ENCODE measurements at regions not wholly inside any gene's neighbourhood (a gene's known extent, or its start where the extent isn't known, plus 50 kb on each side); places are given as distances from the start of the nearest gene placed in this dataset.

DNA sequence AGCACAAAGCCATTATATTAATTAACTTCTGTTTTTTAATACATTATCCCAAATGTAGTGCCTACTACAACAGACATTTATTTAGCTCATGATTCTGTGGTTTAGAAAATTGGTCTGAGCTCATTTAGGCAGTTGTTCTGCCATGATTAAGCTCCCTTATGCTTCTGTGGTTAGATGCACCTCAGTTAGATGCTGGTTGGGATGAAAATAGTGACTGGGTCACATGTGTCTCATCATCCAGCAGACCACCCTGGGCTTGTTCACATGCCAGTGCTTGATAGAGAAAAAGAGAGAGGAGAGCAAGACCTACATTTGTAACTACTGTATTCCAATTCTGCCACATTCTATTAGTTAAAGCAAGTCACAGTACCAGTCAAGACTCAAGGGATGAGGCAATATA lies 376.4 kb upstream of the GNPDA2 start:
- H3K4me3 ChIP-seq (ENCODE audit: low read length), result no peak overlapping the region
- no peaks in the 10 kb centered on the region for H3K36me3 ChIP-seq (ENCODE audit: insufficient read depth, low read depth, low read length)
- no peaks in the 10 kb centered on the region for H3K27me3 ChIP-seq (ENCODE audit: insufficient read depth, low read length)
- H3K27ac ChIP-seq (ENCODE audit: low read length), result no peak overlapping the region
- H3K4me1 ChIP-seq (ENCODE audit: insufficient read depth, low read length), result no peaks in the 10 kb centered on the region
- H3K9ac ChIP-seq (ENCODE audit: low read depth, low read length), result no peak overlapping the region
- H3K9me3 ChIP-seq (ENCODE audit: insufficient read depth, low read depth, low read length), result no peaks in the 10 kb centered on the region; the same call in 1 of the 2 replicates

DNA sequence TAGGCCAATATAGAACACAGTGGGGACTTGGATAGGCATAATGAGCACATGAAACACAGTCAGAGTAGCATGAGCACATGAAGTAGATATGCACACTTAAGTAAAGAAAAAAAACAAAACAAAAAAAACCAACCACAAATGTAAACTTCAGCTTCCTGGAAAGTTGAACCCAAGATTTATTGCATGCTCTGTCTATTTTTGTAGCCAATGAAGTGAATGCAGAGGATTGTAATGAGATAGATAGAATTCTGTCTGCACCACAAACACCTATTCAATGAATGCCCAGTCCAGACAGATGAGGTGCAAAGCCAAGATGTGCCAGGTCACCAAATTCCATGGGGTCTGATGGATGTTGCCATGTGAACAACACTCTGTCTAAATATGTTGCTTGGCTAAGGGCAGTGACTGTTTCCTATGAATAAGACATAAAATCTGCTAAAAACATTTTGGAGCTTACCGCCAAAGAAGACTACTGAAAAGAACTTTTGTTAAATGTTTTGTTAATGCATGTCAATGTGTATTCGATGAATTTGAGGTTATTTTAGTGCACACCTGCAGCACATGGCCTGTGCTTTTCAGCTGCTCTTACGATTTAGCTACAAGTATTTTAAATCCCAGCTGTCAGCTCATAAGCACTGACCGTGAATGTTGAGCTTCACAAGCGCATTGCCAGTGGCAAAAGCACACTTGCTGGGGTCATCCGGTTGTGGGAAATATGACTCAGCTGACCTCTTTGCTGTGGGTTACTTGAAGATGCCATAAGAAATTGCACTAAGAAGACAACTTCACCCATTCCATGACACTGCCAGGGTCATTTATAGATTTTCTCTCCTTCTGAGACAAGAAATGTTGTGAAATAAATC lies 374.8 kb upstream of the GNPDA2 start:
- Histone ChIP-seq H3K9ac (ENCODE audit: low read depth, low read length) (no peak overlapping the region), H3K36me3 (ENCODE audit: insufficient read depth, low read depth, low read length) (no peaks in the 10 kb centered on the region), H3K9me3 (ENCODE audit: insufficient read depth, low read depth, low read length) (no peaks in the 10 kb centered on the region; the same call in 1 of the 2 replicates), H3K4me1 (ENCODE audit: insufficient read depth, low read length) (no peaks in the 10 kb centered on the region), H3K27ac (ENCODE audit: low read length) (no peak overlapping the region), H3K27me3 (ENCODE audit: insufficient read depth, low read length) (no peaks in the 10 kb centered on the region), H3K4me3 (ENCODE audit: low read length) (no peak overlapping the region)

DNA sequence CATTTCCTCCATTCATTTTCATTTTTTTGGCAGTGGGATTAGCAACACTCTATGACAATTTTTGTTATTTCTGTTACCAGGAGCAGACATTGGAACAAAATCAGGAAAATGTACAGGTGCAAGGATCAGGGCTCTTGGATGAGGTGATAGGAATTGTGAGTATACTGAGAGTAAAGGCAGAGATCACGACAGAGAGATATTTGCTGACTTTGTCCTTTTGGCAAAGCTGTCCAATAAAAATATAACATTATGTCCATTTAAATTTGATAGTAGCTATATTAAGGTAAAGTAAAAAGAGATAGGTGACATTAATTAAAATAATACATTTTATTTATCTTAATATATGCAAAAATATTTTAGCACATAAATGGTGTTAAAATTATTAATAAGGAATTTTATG lies 373.1 kb upstream of the GNPDA2 start:
- H3K9me3 ChIP-seq (ENCODE audit: insufficient read depth, low read depth, low read length), result no peaks in the 10 kb centered on the region; the same call in 1 of the 2 replicates
- H3K4me3 ChIP-seq (ENCODE audit: low read length), result no peak overlapping the region
- H3K27ac ChIP-seq (ENCODE audit: low read length), result no peak overlapping the region
- H3K4me1 ChIP-seq (ENCODE audit: insufficient read depth, low read length), result no peaks in the 10 kb centered on the region
- H3K27me3 ChIP-seq (ENCODE audit: insufficient read depth, low read length), result no peaks in the 10 kb centered on the region
- H3K36me3 ChIP-seq (ENCODE audit: insufficient read depth, low read depth, low read length), result no peaks in the 10 kb centered on the region
- no peak overlapping the region for H3K9ac ChIP-seq (ENCODE audit: low read depth, low read length)

DNA sequence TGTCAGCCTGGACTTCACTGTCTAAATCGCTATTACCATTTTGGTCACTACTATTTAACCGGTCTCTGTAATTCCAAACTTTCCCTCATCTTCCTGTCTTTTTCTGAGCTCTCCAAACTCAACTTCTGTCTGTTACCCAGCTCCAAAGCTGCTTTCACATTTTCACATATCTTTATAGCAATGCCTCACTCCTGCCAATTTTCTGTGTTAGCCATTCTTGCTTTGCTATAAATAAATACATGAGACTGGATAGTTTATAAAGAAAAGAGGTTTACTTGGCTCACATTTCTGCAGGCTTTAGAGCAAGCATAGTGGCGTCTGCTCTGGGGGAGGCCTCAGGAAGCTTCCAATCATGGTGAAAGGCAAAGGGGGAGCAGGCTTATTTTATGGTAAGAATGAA lies 368.3 kb upstream of the GNPDA2 start:
- Histone ChIP-seq H3K9ac (ENCODE audit: low read depth, low read length) (no peak overlapping the region), H3K9me3 (ENCODE audit: insufficient read depth, low read depth, low read length) (peaks cover 21% of the 10 kb centered on the region), H3K27ac (ENCODE audit: low read length) (no peak overlapping the region), H3K27me3 (ENCODE audit: insufficient read depth, low read length) (no peaks in the 10 kb centered on the region), H3K36me3 (ENCODE audit: insufficient read depth, low read depth, low read length) (no peaks in the 10 kb centered on the region), H3K4me1 (ENCODE audit: insufficient read depth, low read length) (no peaks in the 10 kb centered on the region), H3K4me3 (ENCODE audit: low read length) (no peak overlapping the region)

DNA sequence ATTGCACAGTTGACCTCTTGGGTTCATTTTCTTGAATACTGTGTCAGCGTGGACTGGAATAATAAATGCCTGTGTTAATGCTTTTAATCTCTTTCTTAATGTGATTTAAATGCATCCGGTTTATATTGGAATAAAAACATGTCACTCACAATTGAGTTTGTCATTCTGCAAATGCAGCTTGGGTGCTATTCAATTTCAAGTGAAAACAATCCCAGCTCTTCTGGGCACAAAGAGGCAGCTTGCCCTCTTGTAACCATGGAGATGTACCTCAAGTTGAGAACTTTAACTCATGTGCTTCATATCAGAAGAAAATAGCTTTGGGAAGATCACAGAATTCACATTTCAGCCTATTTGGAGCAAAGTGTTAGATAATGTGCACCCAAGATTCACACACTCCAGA lies 355.7 kb upstream of the GNPDA2 start:
- H3K4me3 ChIP-seq (ENCODE audit: low read length), result no peak overlapping the region
- H3K9me3 ChIP-seq (ENCODE audit: insufficient read depth, low read depth, low read length), result no peaks in the 10 kb centered on the region
- no peaks in the 10 kb centered on the region for H3K4me1 ChIP-seq (ENCODE audit: insufficient read depth, low read length)
- no peaks in the 10 kb centered on the region for H3K36me3 ChIP-seq (ENCODE audit: insufficient read depth, low read depth, low read length)
- no peak overlapping the region for H3K9ac ChIP-seq (ENCODE audit: low read depth, low read length)
- H3K27ac ChIP-seq (ENCODE audit: low read length), result no peak overlapping the region
- H3K27me3 ChIP-seq (ENCODE audit: insufficient read depth, low read length), result no peaks in the 10 kb centered on the region

DNA sequence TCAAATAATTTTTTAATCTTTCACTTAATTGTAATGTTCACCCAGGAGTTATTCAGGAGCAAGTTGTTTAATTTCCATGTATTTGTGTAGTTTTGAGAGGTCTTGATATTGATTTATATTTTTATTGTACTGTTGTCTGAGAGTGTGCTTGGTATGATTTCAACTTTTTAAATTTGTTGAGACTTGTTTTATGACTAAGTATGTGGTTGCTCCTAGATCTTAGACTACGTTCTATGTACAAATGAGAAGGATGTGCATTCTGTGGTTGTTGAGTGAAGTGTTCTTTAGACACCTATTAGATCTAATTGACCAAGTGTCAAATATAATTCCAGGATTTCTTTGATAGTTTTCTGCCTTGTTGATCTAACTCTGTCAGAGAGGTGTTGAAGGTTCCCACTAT lies 353.3 kb upstream of the GNPDA2 start:
- H3K4me1 ChIP-seq (ENCODE audit: insufficient read depth, low read length), result no peaks in the 10 kb centered on the region
- no peak overlapping the region for H3K27ac ChIP-seq (ENCODE audit: low read length)
- H3K27me3 ChIP-seq (ENCODE audit: insufficient read depth, low read length), result no peaks in the 10 kb centered on the region
- H3K9ac ChIP-seq (ENCODE audit: low read depth, low read length), result no peak overlapping the region
- no peaks in the 10 kb centered on the region for H3K9me3 ChIP-seq (ENCODE audit: insufficient read depth, low read depth, low read length)
- no peak overlapping the region for H3K4me3 ChIP-seq (ENCODE audit: low read length)
- H3K36me3 ChIP-seq (ENCODE audit: insufficient read depth, low read depth, low read length), result no peaks in the 10 kb centered on the region

DNA sequence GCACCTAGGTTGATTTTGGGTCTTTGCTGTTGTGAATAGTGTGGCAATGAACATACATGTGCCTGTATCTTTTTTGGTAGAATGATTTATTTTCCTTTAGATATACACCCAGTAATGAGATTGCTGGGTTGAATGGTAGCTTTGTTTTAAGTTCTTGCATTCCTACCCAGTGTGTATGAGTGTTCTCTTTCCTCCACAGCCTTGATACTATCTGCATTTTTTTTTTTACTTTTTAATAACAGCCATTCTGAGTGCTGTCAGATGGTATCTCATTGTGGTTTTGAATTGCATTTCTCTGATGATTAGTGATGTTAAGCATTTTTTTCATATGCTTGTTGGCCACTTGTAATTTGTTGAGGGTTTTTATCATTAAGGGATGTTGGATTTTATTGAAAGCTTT lies 351.8 kb upstream of the GNPDA2 start:
- Histone ChIP-seq H3K27me3 (ENCODE audit: insufficient read depth, low read length) (no peaks in the 10 kb centered on the region), H3K4me3 (ENCODE audit: low read length) (no peak overlapping the region), H3K9ac (ENCODE audit: low read depth, low read length) (no peak overlapping the region), H3K27ac (ENCODE audit: low read length) (no peak overlapping the region), H3K4me1 (ENCODE audit: insufficient read depth, low read length) (no peaks in the 10 kb centered on the region), H3K36me3 (ENCODE audit: insufficient read depth, low read depth, low read length) (no peaks in the 10 kb centered on the region), H3K9me3 (ENCODE audit: insufficient read depth, low read depth, low read length) (no peaks in the 10 kb centered on the region)

DNA sequence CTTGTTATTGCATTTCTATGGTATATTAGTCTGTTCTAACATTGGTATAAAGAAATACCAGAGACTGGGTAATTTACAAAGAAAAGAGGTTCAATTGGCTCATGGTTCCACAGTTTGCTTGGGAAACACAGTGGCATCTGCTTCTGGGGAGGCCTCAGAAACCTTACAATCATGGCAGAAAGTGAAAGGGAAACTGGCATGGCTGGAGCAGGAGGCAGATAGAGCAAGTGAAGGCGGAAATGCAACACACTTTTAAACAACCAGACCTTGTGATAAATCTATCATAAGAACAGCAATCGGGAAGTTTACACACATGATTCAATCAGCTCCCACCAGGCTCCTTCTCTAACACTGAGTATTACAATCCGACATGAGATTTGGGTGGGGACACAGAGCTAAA lies 346.6 kb upstream of the GNPDA2 start:
- no peaks in the 10 kb centered on the region for H3K4me1 ChIP-seq (ENCODE audit: insufficient read depth, low read length)

DNA sequence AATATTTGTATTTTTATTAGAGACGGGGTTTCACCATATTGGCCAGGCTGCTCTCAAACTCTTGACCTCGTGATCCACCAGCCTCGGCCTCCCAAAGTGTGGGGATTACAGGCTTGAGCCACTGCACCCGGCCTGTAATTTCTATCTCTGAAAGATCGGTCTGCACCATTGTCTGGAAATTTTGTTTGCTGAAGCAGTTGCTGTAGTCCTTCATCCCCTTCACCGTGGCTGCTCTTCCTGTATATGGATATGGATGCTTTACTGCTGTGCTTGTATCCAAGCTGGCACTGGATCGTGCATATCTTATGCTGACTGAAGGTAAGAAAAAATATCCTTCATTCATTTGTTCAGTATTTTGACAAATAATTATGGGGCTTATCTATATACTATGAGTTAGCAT lies 338.4 kb upstream of the GNPDA2 start:
- H3K4me3 ChIP-seq (ENCODE audit: low read length), result no peak overlapping the region
- no peak overlapping the region for H3K9ac ChIP-seq (ENCODE audit: low read depth, low read length)
- peaks cover 1% of the 10 kb centered on the region for H3K9me3 ChIP-seq (ENCODE audit: insufficient read depth, low read depth, low read length)
- no peaks in the 10 kb centered on the region for H3K36me3 ChIP-seq (ENCODE audit: insufficient read depth, low read depth, low read length)
- H3K27ac ChIP-seq (ENCODE audit: low read length), result no peak overlapping the region
- H3K4me1 ChIP-seq (ENCODE audit: insufficient read depth, low read length), result peaks cover 6% of the 10 kb centered on the region; the same call in 1 of the 2 replicates
- no peaks in the 10 kb centered on the region for H3K27me3 ChIP-seq (ENCODE audit: insufficient read depth, low read length)

More for the DNA sequence above, 346.6 kb upstream of the GNPDA2 start:
- Histone ChIP-seq H3K4me3 (ENCODE audit: low read length) (no peak overlapping the region), H3K27me3 (ENCODE audit: insufficient read depth, low read length) (no peaks in the 10 kb centered on the region), H3K36me3 (ENCODE audit: insufficient read depth, low read depth, low read length) (no peaks in the 10 kb centered on the region), H3K27ac (ENCODE audit: low read length) (no peak overlapping the region), H3K9ac (ENCODE audit: low read depth, low read length) (no peak overlapping the region), H3K9me3 (ENCODE audit: insufficient read depth, low read depth, low read length) (peaks cover 9% of the 10 kb centered on the region)

DNA sequence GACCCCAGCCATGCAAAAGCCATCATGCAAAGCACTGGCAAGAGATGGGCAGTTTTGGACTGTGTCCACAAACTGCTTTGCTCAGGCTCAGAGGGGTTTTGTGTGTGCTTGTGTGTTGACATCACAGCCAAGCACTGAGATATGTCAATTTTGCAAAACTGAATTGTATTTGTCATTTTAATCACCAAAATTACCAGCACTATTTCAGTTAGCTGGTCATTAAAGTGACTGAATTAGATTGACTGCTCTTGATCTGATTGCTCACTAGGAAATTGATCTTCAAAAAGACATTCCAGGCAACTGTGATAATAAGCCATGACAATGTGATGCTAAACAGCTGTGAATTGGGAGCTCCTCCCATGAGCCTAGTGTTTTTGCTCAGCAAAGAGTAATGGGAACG lies 337.3 kb upstream of the GNPDA2 start:
- Histone ChIP-seq H3K4me1 (ENCODE audit: insufficient read depth, low read length) (peaks cover 6% of the 10 kb centered on the region; the same call in 1 of the 2 replicates), H3K4me3 (ENCODE audit: low read length) (no peak overlapping the region), H3K9ac (ENCODE audit: low read depth, low read length) (no peak overlapping the region), H3K9me3 (ENCODE audit: insufficient read depth, low read depth, low read length) (no peaks in the 10 kb centered on the region; the same call in none of the 2 replicates), H3K27me3 (ENCODE audit: insufficient read depth, low read length) (no peaks in the 10 kb centered on the region), H3K27ac (ENCODE audit: low read length) (no peak overlapping the region), H3K36me3 (ENCODE audit: insufficient read depth, low read depth, low read length) (no peaks in the 10 kb centered on the region)

DNA sequence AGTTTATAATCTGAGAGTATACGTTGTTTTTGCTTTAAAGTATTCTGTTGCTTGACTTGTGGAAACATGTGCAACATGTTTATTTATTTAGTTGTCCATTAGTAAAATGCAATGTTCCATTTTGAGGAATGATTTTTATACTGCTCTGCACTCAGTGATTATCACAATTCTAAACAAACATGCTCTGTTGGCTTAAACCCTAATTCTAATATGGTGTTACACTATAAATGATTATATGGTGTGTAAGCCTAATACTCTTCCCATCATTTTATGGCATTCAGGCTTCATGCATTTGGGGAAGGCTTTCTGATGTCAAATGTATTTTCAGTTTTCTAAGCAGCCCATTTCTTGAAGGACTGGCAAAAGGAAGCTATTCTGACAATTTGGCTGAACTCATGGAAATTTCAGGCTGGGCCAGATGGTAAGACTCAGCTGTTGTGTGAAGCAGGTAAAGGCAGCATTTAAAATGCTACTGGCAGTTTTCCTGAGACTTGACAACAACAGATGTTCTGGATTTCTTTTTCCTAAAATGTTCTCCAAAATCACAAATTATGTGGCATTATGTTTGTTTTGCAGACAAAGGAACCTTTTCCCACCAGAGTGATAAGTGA lies 336.7 kb upstream of the GNPDA2 start:
- Histone ChIP-seq H3K9ac (ENCODE audit: low read depth, low read length) (no peak overlapping the region), H3K4me3 (ENCODE audit: low read length) (no peak overlapping the region), H3K36me3 (ENCODE audit: insufficient read depth, low read depth, low read length) (no peaks in the 10 kb centered on the region), H3K9me3 (ENCODE audit: insufficient read depth, low read depth, low read length) (no peaks in the 10 kb centered on the region; the same call in 1 of the 2 replicates), H3K27ac (ENCODE audit: low read length) (no peak overlapping the region), H3K4me1 (ENCODE audit: insufficient read depth, low read length) (peaks cover 6% of the 10 kb centered on the region; the same call in 1 of the 2 replicates), H3K27me3 (ENCODE audit: insufficient read depth, low read length) (no peaks in the 10 kb centered on the region)

DNA sequence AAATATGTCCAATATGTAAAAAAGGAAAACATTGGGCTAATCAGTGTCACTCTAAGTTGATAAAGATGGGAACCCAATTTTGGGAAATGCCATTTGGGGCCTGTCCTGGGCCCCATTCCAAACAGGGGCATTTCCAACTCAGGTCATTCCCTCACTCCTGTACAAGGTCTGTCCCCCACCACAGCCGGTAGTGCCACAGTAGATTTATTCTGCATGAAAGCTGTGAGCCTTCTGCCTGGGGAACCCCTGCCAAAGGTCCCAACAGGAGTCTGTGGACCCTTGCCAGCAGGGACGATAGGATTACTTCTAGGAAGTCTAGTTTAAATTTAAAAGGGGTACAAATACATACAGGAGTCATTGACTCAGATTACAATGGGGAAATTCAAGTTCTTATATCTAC lies 317.6 kb upstream of the GNPDA2 start:
- no peak overlapping the region for H3K9ac ChIP-seq (ENCODE audit: low read depth, low read length)
- no peak overlapping the region for H3K4me3 ChIP-seq (ENCODE audit: low read length)
- H3K27ac ChIP-seq (ENCODE audit: low read length), result no peak overlapping the region
- no peaks in the 10 kb centered on the region for H3K36me3 ChIP-seq (ENCODE audit: insufficient read depth, low read depth, low read length)
- H3K9me3 ChIP-seq (ENCODE audit: insufficient read depth, low read depth, low read length), result peaks cover 29% of the 10 kb centered on the region
- H3K4me1 ChIP-seq (ENCODE audit: insufficient read depth, low read length), result no peaks in the 10 kb centered on the region
- H3K27me3 ChIP-seq (ENCODE audit: insufficient read depth, low read length), result no peaks in the 10 kb centered on the region

Data from iPS-20b (cell line).